Kidney epithelial cell (primary cell): ENCODE measurements at regions not wholly inside any gene's neighbourhood (a gene's known extent, or its start where the extent isn't known, plus 50 kb on each side); places are given as distances from the start of the nearest gene placed in this dataset.
A peak's percentile ranks its signal among the peaks of the same experiment; 100 is the strongest.

Experiments
- DNase-seq: peaks from one replicate; pipeline ENCODE4 v3.0.0-alpha.2; 2010; ENCODE audit warnings: low read depth
- H3K27me3 ChIP-seq: 2 replicates; pipeline ENCODE4 v1.6.0; 2011; ENCODE audit warnings: low read length; ENCODE audit not compliant: control insufficient read depth, insufficient read depth
- H3K36me3 ChIP-seq: 2 replicates; pipeline ENCODE4 v1.5.1; 2011; ENCODE audit warnings: low read length; ENCODE audit not compliant: control insufficient read depth, insufficient read depth
- H3K4me3 ChIP-seq: 2 replicates; pipeline ENCODE4 v1.5.1; 2011; ENCODE audit warnings: low read depth, mild to moderate bottlenecking, control low read depth, low read length
- CTCF ChIP-seq: IDR thresholded peaks from 2 replicates; pipeline ENCODE4 v1.5.1; 2011; ENCODE audit warnings: mild to moderate bottlenecking, moderate library complexity, low read length, control low read depth, inconsistent platforms; ENCODE audit not compliant: insufficient read depth, poor library complexity, severe bottlenecking

- no peak for DNase-seq
- Histone ChIP-seq H3K4me3 (no peak overlapping the region), H3K36me3 (no peaks in the 10 kb centered on the region), H3K27me3 (no peaks in the 10 kb centered on the region)
- TF ChIP-seq CTCF: no peak
Measured at GRCh38 chr9:7976856-7977255, 177.3 kb upstream of the DMAC1 start.

GRCh38 chr9:7976167-7976755 is 176.7 kb upstream of the DMAC1 start:
- DNase-seq: peak; percentile 45
- TF ChIP-seq CTCF: no peak
- Histone ChIP-seq H3K27me3 (no peaks in the 10 kb centered on the region), H3K36me3 (no peaks in the 10 kb centered on the region), H3K4me3 (no peak overlapping the region)

GRCh38 chr9:7975336-7975735 is 175.8 kb upstream of the DMAC1 start:
- TF ChIP-seq CTCF: no peak
- no peaks in the 10 kb centered on the region for H3K27me3 ChIP-seq
- no peak for DNase-seq

GRCh38 chr9:7974335-7974960 is 174.9 kb upstream of the DMAC1 start:
- DNase-seq: no peak

More at GRCh38 chr9:7975336-7975735, 175.8 kb upstream of the DMAC1 start:
- H3K36me3 ChIP-seq: no peaks in the 10 kb centered on the region
- no peak overlapping the region for H3K4me3 ChIP-seq

GRCh38 chr9:7973123-7973522 is 173.5 kb upstream of the DMAC1 start:
- DNase-seq: no peak
- H3K36me3 ChIP-seq: no peaks in the 10 kb centered on the region
- no peaks in the 10 kb centered on the region for H3K27me3 ChIP-seq
- TF ChIP-seq CTCF: no peak
- H3K4me3 ChIP-seq: no peak overlapping the region

More at GRCh38 chr9:7974335-7974960, 174.9 kb upstream of the DMAC1 start:
- no peak overlapping the region for H3K4me3 ChIP-seq
- H3K27me3 ChIP-seq: no peaks in the 10 kb centered on the region
- no peak for TF ChIP-seq CTCF
- H3K36me3 ChIP-seq: no peaks in the 10 kb centered on the region

GRCh38 chr9:7970681-7971330 is 171.2 kb upstream of the DMAC1 start:
- TF ChIP-seq CTCF: no peak
- DNase-seq: no peak
- H3K36me3 ChIP-seq: no peaks in the 10 kb centered on the region
- H3K27me3 ChIP-seq: no peaks in the 10 kb centered on the region
- H3K4me3 ChIP-seq: no peak overlapping the region
